DMS114 treated with DMSO at 0.1 percent for 48 hours (cell line): ENCODE measurements at regions not wholly inside any gene's neighbourhood (a gene's known extent, or its start where the extent isn't known, plus 50 kb on each side); places are given as distances from the start of the nearest gene placed in this dataset.
"Not testable (repeated sequence)": the region's sequence is repeated elsewhere in the genome, so short reads cannot be mapped to it uniquely, and the experiment has no call there.

Experiments used
- DNase-seq: peaks from one replicate; lab custom pipeline; 2025; ENCODE audit not compliant: unreplicated experiment; lab: John Stamatoyannopoulos, UW

GRCh38 chr4:27716693-27717430 lies 856.2 kb downstream of the STIM2 start:
- DNase-seq, result no peak

GRCh38 chr4:27717431-27717755 lies 856.8 kb downstream of the STIM2 start:
- no peak for DNase-seq

- no peak for DNase-seq
Observed at GRCh38 chr4:27720010-27720766, 859.5 kb downstream of the STIM2 start.

GRCh38 chr4:27721193-27721592 lies 860.6 kb downstream of the STIM2 start:
- DNase-seq, result no peak

- DNase-seq, result no peak
Observed at GRCh38 chr4:27728892-27729291, 868.3 kb downstream of the STIM2 start.

GRCh38 chr4:27742816-27743215 lies 882.2 kb downstream of the STIM2 start:
- DNase-seq, result no peak

GRCh38 chr4:27759611-27760575 lies 899.3 kb downstream of the STIM2 start:
- DNase-seq, result no peak

GRCh38 chr4:27763830-27764525 lies 903.3 kb downstream of the STIM2 start:
- DNase-seq, result no peak

GRCh38 chr4:27764526-27764837 lies 903.8 kb downstream of the STIM2 start:
- DNase-seq, result no peak

GRCh38 chr4:27770895-27771294 lies 910.3 kb downstream of the STIM2 start:
- DNase-seq, result no peak

GRCh38 chr4:27775156-27775555 lies 914.5 kb downstream of the STIM2 start:
- DNase-seq, result no peak

- no peak for DNase-seq
Observed at GRCh38 chr4:27779827-27780226, 919.2 kb downstream of the STIM2 start.

GRCh38 chr4:27787195-27787594 lies 926.6 kb downstream of the STIM2 start:
- no peak for DNase-seq

- no peak for DNase-seq
Observed at GRCh38 chr4:27789773-27790172, 929.1 kb downstream of the STIM2 start.

GRCh38 chr4:27790911-27791310 lies 930.3 kb downstream of the STIM2 start:
- DNase-seq, result no peak

- no peak for DNase-seq
Observed at GRCh38 chr4:27791640-27792039, 931.0 kb downstream of the STIM2 start.

GRCh38 chr4:27807207-27807606 lies 946.6 kb downstream of the STIM2 start:
- DNase-seq, result no peak

GRCh38 chr4:27811948-27812347 lies 951.3 kb downstream of the STIM2 start:
- DNase-seq, result no peak

GRCh38 chr4:27813226-27813625 lies 952.6 kb downstream of the STIM2 start:
- not testable (repeated sequence) for DNase-seq

- DNase-seq, result not testable (repeated sequence)
Observed at GRCh38 chr4:27813699-27814425, 953.2 kb downstream of the STIM2 start.
